Sigmoid colon (tissue), 6 donors: ENCODE measurements at regions not wholly inside any gene's neighbourhood (a gene's known extent, or its start where the extent isn't known, plus 50 kb on each side); places are given as distances from the start of the nearest gene placed in this dataset.
"Not testable (repeated sequence)": the region's sequence is repeated elsewhere in the genome, so short reads cannot be mapped to it uniquely, and the experiment has no call there.

ENCODE experiments used
- DNase-seq: peaks from one replicate; pipeline ENCODE4 v3.0.0-alpha.2; 2019
- H3K27ac ChIP-seq, 4 donors: fragments of 200-600 bp; sonication (generic); one replicate each; pipeline ENCODE4 v1.5.1; 2016 to 2019; ENCODE audit warnings: mild to moderate bottlenecking in 1 of 4
- H3K27me3 ChIP-seq, 3 donors: fragments of 200-600 bp; sonication (generic); one replicate each; pipeline ENCODE4 v1.5.1; 2019; ENCODE audit warnings: mild to moderate bottlenecking in 1 of 3
- H3K36me3 ChIP-seq, 4 donors: fragments of 200-600 bp; sonication (generic); one replicate each; pipeline ENCODE4 v1.5.1; 2016 to 2019
- H3K4me1 ChIP-seq, 4 donors: fragments of 200-600 bp; sonication (generic); one replicate each; pipeline ENCODE4 v1.5.1; 2017 to 2019
- H3K4me3 ChIP-seq, 4 donors: fragments of 200-600 bp; sonication (generic); one replicate each; pipeline ENCODE4 v1.5.1; 2017 to 2019; ENCODE audit warnings: mild to moderate bottlenecking in 2 of 4, moderate library complexity in 1 of 4
- H3K9me3 ChIP-seq, 4 donors: fragments of 200-600 bp in 3 of 4; sonication (generic) in 3 of 4; one replicate each; pipeline versions ENCODE4 v1.5.1 to v1.6.1; 2013 to 2019
- CTCF ChIP-seq, 4 experiments: fragments of 450-650 bp in 3 of 4; fragments of 200-600 bp in 1 of 4; IDR thresholded peaks; one replicate each; pipeline ENCODE4 v1.5.1; 2016 to 2019; ENCODE audit warnings: antibody characterized with exemption in 4 of 4, mild to moderate bottlenecking in 3 of 4, moderate library complexity in 2 of 4
- EP300 ChIP-seq, 4 donors: sonication (generic); formaldehyde crosslinking; IDR thresholded peaks; one replicate each; pipeline ENCODE4 v1.6.1; 2017; ENCODE audit warnings: antibody characterized with exemption in 4 of 4
- POLR2A ChIP-seq, 2 donors: fragments of 450-650 bp; IDR thresholded peaks; one replicate each; pipeline ENCODE4 v1.6.1; 2016; ENCODE audit warnings: antibody characterized with exemption in 2 of 2, mild to moderate bottlenecking in 2 of 2, moderate library complexity in 2 of 2
- POLR2AphosphoS5 ChIP-seq, 4 donors: sonication (generic); formaldehyde crosslinking; IDR thresholded peaks; one replicate each; pipeline ENCODE4 v1.6.1; 2017; ENCODE audit warnings: antibody characterized with exemption in 4 of 4
- WGBS, 2 donors: extraction: QIAGEN DNeasy Blood & Tissue Kit; methylation state at CpG; one replicate each; pipeline ENCODE4 v1.1.7; 2013; 5-methylcytosine and 5-hydroxymethylcytosine counted together
- intact Hi-C: fragments of 100-400 bp; cut with DNase I; formaldehyde crosslinking; loops from one replicate; pipeline ENCODE4 v1.15.1; 2023
- donor health status: healthy with polysubstance abuse.
- donor health status: healthy.

- H3K36me3 ChIP-seq = no peaks in the 10 kb centered on the region
- no peaks in the 10 kb centered on the region for H3K4me1 ChIP-seq
- H3K27ac ChIP-seq = no peak overlapping the region
- no peak overlapping the region for H3K4me3 ChIP-seq
- intact Hi-C loops = no loop called here
- 79% methylated on average over 9 of the region's 9 CpGs for WGBS, 2 donors
- no peaks in the 10 kb centered on the region for H3K27me3 ChIP-seq
- TF ChIP-seq POLR2A (IDR thresholded peaks at IDR 0.05) (no peak), CTCF (IDR thresholded peaks at IDR 0.05) (no peak), EP300 (IDR thresholded peaks at IDR 0.05) (no peak), POLR2AphosphoS5 (IDR thresholded peaks at IDR 0.05) (no peak)
- no peaks in the 10 kb centered on the region for H3K9me3 ChIP-seq
- no peak for DNase-seq
Observed at GRCh38 chr5:79924936-79925893, 65.8 kb downstream of the MTX3 start.

- no peak overlapping the region for H3K4me3 ChIP-seq
- no peaks in the 10 kb centered on the region for H3K27me3 ChIP-seq
- DNase-seq = no peak
- intact Hi-C loops = no loop called here
- H3K9me3 ChIP-seq = peaks cover 0 to under 1% (median 0%) of the 10 kb centered on the region in 4 donors
- no peaks in the 10 kb centered on the region for H3K36me3 ChIP-seq
- H3K27ac ChIP-seq = no peak overlapping the region
- 22 to 39% methylated on average over 1 of the region's 1 CpG for WGBS, 2 donors
- H3K4me1 ChIP-seq = no peaks in the 10 kb centered on the region
- no peak for TF ChIP-seq CTCF (IDR thresholded peaks at IDR 0.05)
- no peak for TF ChIP-seq EP300 (IDR thresholded peaks at IDR 0.05)
- TF ChIP-seq POLR2AphosphoS5 (IDR thresholded peaks at IDR 0.05) = no peak
- no peak for TF ChIP-seq POLR2A (IDR thresholded peaks at IDR 0.05)
Observed at GRCh38 chr5:79923431-79923830, 67.6 kb downstream of the MTX3 start.

- TF ChIP-seq EP300 (IDR thresholded peaks at IDR 0.05) = no peak
- H3K4me3 ChIP-seq = no peak overlapping the region
- intact Hi-C loops = no loop called here
- no peak overlapping the region for H3K27ac ChIP-seq
- H3K36me3 ChIP-seq = no peaks in the 10 kb centered on the region
- H3K4me1 ChIP-seq = no peaks in the 10 kb centered on the region
- DNase-seq = no peak
- H3K9me3 ChIP-seq = peaks cover 0 to 3% (median 0%) of the 10 kb centered on the region in 4 donors
- H3K27me3 ChIP-seq = no peaks in the 10 kb centered on the region
- 95 to 96% methylated on average over 2 of the region's 2 CpGs for WGBS, 2 donors
Observed at GRCh38 chr5:79922626-79923025, 68.4 kb downstream of the MTX3 start.

GRCh38 chr5:79907452-79907851 lies 83.6 kb downstream of the MTX3 start:
- H3K4me3 ChIP-seq, H3K27ac ChIP-seq, DNase-seq, H3K9me3 ChIP-seq, H3K4me1 ChIP-seq, H3K27me3 ChIP-seq, intact Hi-C loops, H3K36me3 ChIP-seq: not testable (repeated sequence)
- WGBS, 2 donors = 97 to 100% methylated on average over 1 of the region's 1 CpG

GRCh38 chr5:79902571-79902970 lies 88.5 kb downstream of the MTX3 start:
- DNase-seq, H3K9me3 ChIP-seq, H3K27me3 ChIP-seq, H3K36me3 ChIP-seq, H3K4me3 ChIP-seq, H3K27ac ChIP-seq, H3K4me1 ChIP-seq, intact Hi-C loops: not testable (repeated sequence)
- 89 to 94% methylated on average over 10 of the region's 10 CpGs for WGBS, 2 donors

- H3K4me3 ChIP-seq = no peak overlapping the region
- TF ChIP-seq POLR2AphosphoS5 (IDR thresholded peaks at IDR 0.05) = no peak
- H3K36me3 ChIP-seq = no peaks in the 10 kb centered on the region
- intact Hi-C loops = no loop called here
- DNase-seq = no peak
- no peaks in the 10 kb centered on the region for H3K4me1 ChIP-seq
- no peaks in the 10 kb centered on the region for H3K9me3 ChIP-seq
- H3K27ac ChIP-seq = no peak overlapping the region
- 63 to 76% methylated on average over 5 of the region's 5 CpGs for WGBS, 2 donors
- no peaks in the 10 kb centered on the region for H3K27me3 ChIP-seq
Observed at GRCh38 chr5:79901631-79902030, 89.4 kb downstream of the MTX3 start.

- Histone ChIP-seq H3K36me3 (no peaks in the 10 kb centered on the region), H3K27ac (no peak overlapping the region), H3K27me3 (no peaks in the 10 kb centered on the region), H3K9me3 (no peaks in the 10 kb centered on the region), H3K4me1 (no peaks in the 10 kb centered on the region), H3K4me3 (no peak overlapping the region)
- DNase-seq = no peak
- intact Hi-C loops = no loop called here
- 71 to 74% methylated on average over 1 of the region's 1 CpG for WGBS, 2 donors
- no peak for TF ChIP-seq CTCF (IDR thresholded peaks at IDR 0.05)
- no peak for TF ChIP-seq POLR2AphosphoS5 (IDR thresholded peaks at IDR 0.05)
- no peak for TF ChIP-seq EP300 (IDR thresholded peaks at IDR 0.05)
- no peak for TF ChIP-seq POLR2A (IDR thresholded peaks at IDR 0.05)
Observed at GRCh38 chr5:79898611-79899010, 92.5 kb downstream of the MTX3 start.
